GM18498 (cell line): ENCODE measurements at regions not wholly inside any gene's neighbourhood (a gene's known extent, or its start where the extent isn't known, plus 50 kb on each side); places are given as distances from the start of the nearest gene placed in this dataset.

Experiments
- ATAC-seq: cut with Tn5 transposase; IDR thresholded peaks from one replicate; pipeline ENCODE4 v1.9.1; 2021; ENCODE audit warnings: mild to moderate bottlenecking, moderate library complexity; ENCODE audit not compliant: unreplicated experiment

GRCh38 chr6:109295774-109296156 lies 86.5 kb downstream of the CD164 start:
- ATAC-seq = no peak

GRCh38 chr6:109295109-109295773 lies 87.0 kb downstream of the CD164 start:
- ATAC-seq = no peak

GRCh38 chr6:109292983-109293586 lies 89.2 kb downstream of the CD164 start:
- no peak for ATAC-seq

GRCh38 chr6:109292420-109292819 lies 89.8 kb downstream of the CD164 start:
- no peak for ATAC-seq

GRCh38 chr6:109291902-109292301 lies 90.4 kb downstream of the CD164 start:
- ATAC-seq = no peak

GRCh38 chr6:109290143-109290931 lies 91.9 kb downstream of the CD164 start:
- no peak for ATAC-seq

- no peak for ATAC-seq
Measured at GRCh38 chr6:109285366-109285765, 96.9 kb downstream of the CD164 start.

- ATAC-seq = no peak
Measured at GRCh38 chr6:109284675-109285074, 97.6 kb downstream of the CD164 start.

GRCh38 chr6:109282756-109283155 lies 99.5 kb downstream of the CD164 start:
- ATAC-seq = no peak

- no peak for ATAC-seq
Measured at GRCh38 chr6:109279628-109280027, 102.6 kb downstream of the CD164 start.

GRCh38 chr6:109271622-109272021 lies 110.6 kb downstream of the CD164 start:
- no peak for ATAC-seq

- no peak for ATAC-seq
Measured at GRCh38 chr6:109269953-109270517, 112.2 kb downstream of the CD164 start.

- no peak for ATAC-seq
Measured at GRCh38 chr6:109269057-109269456, 113.2 kb downstream of the CD164 start.

- ATAC-seq = no peak
Measured at GRCh38 chr6:109265530-109265929, 116.7 kb downstream of the CD164 start.

GRCh38 chr6:109263873-109264700 lies 118.2 kb downstream of the CD164 start:
- ATAC-seq = no peak

GRCh38 chr6:109262261-109262660 lies 120.0 kb downstream of the CD164 start:
- no peak for ATAC-seq

GRCh38 chr6:109261811-109262210 lies 120.5 kb downstream of the CD164 start:
- no peak for ATAC-seq

- no peak for ATAC-seq
Measured at GRCh38 chr6:109260701-109261100, 121.6 kb downstream of the CD164 start.

GRCh38 chr6:109260126-109260525 lies 122.1 kb downstream of the CD164 start:
- ATAC-seq = no peak

- ATAC-seq = no peak
Measured at GRCh38 chr6:109258129-109258528, 124.1 kb downstream of the CD164 start.

GRCh38 chr6:109257494-109257893 lies 124.8 kb downstream of the CD164 start:
- no peak for ATAC-seq
